ENCODE measurements at regions not wholly inside any gene's neighbourhood (a gene's known extent, or its start where the extent isn't known, plus 50 kb on each side); places are given as distances from the start of the nearest gene placed in this dataset.

GRCh38 chr4:103915224-103915869 lies 195.6 kb upstream of the TACR3 start:
- no peak overlapping the region; the same call in 1 of the 2 replicates for H2AFZ ChIP-seq (ENCODE audit: low read depth)
- 17% methylated on average over 3 of the region's 3 CpGs for WGBS (ENCODE audit: low lambda C conversion rate)
- H3K9me3 ChIP-seq, result no peaks in the 10 kb centered on the region
- peak; percentile 6 for DNase-seq
- H3F3A ChIP-seq (replicated peaks; ENCODE audit: insufficient read depth), result no peaks in the 10 kb centered on the region
- H3K4me1 ChIP-seq (ENCODE audit: control insufficient read depth in 1 of 2, insufficient read depth in 2 of 2, low read depth in 1 of 2, low read length in 1 of 2), result no peaks in the 10 kb centered on the region
- H3K27me3 ChIP-seq (ENCODE audit: insufficient read depth), result no peaks in the 10 kb centered on the region
- H3K27ac ChIP-seq (ENCODE audit: low read depth in 2 of 2, low read length in 1 of 2), result no peak overlapping the region
- peak overlapping the region in 1 of 2 experiments; percentile 41; a peak in 1 of 4 replicates for H3K4me3 ChIP-seq (ENCODE audit: low read depth in 2 of 2, low read length in 1 of 2)
- H3K36me3 ChIP-seq (replicated peaks in 1 of 2; ENCODE audit: control insufficient read depth in 1 of 2, insufficient read depth in 2 of 2, low read length in 1 of 2), result no peaks in the 10 kb centered on the region
- peak; percentile 79 for TF ChIP-seq CTCF (IDR thresholded peaks at IDR 0.05)
- TF ChIP-seq RAD21 (IDR thresholded peaks at IDR 0.05; ENCODE audit: low read length), result peak; percentile 57
- no peak for TF ChIP-seq USF2 (IDR thresholded peaks at IDR 0.05; ENCODE audit: borderline replicate concordance, low read depth, low read length)
- TF ChIP-seq SMC3 (IDR thresholded peaks at IDR 0.05; ENCODE audit: low read depth, low read length), result peak; percentile 32; the same call in 1 of the 2 replicates
- TF ChIP-seq TEAD4 (IDR thresholded peaks at IDR 0.05; ENCODE audit: borderline replicate concordance, insufficient read depth), result no peak
- H3K9ac ChIP-seq, result no peak overlapping the region
- no peak overlapping the region for H3K4me2 ChIP-seq
- H3K9me2 ChIP-seq, result no peaks in the 10 kb centered on the region
- H3K79me2 ChIP-seq (ENCODE audit: insufficient read depth), result no peaks in the 10 kb centered on the region
- CTCF ChIA-PET, result interaction anchor here (0.7 to 2.5 kb wide), 14 partner anchors 12 to 711 kb away, joined by 3 to 14 read pairs (median 4); no protein-coding TSS in a partner anchor
- POLR2A ChIA-PET, result no interaction called here
- no peaks in the 10 kb centered on the region for H4K20me1 ChIP-seq (ENCODE audit: insufficient read depth)

GRCh38 chr4:103907414-103907813 lies 187.6 kb upstream of the TACR3 start:
- DNase-seq, result no peak
- Histone ChIP-seq H3K9me3 (no peaks in the 10 kb centered on the region), H3K4me3 (ENCODE audit: low read depth in 2 of 2, low read length in 1 of 2) (no peak overlapping the region), H3K79me2 (ENCODE audit: insufficient read depth) (no peaks in the 10 kb centered on the region), H4K20me1 (ENCODE audit: insufficient read depth) (no peaks in the 10 kb centered on the region), H3K27me3 (ENCODE audit: insufficient read depth) (peaks cover 4% of the 10 kb centered on the region; the same call in 1 of the 2 replicates), H3K4me2 (no peak overlapping the region), H3K9me2 (no peaks in the 10 kb centered on the region), H3K27ac (ENCODE audit: low read depth in 2 of 2, low read length in 1 of 2) (no peak overlapping the region), H3K9ac (no peak overlapping the region), H2AFZ (ENCODE audit: low read depth) (no peak overlapping the region), H3K36me3 (replicated peaks in 1 of 2; ENCODE audit: control insufficient read depth in 1 of 2, insufficient read depth in 2 of 2, low read length in 1 of 2) (no peaks in the 10 kb centered on the region), H3F3A (replicated peaks; ENCODE audit: insufficient read depth) (peaks cover 8% of the 10 kb centered on the region), H3K4me1 (ENCODE audit: control insufficient read depth in 1 of 2, insufficient read depth in 2 of 2, low read depth in 1 of 2, low read length in 1 of 2) (no peaks in the 10 kb centered on the region)
- TF ChIP-seq MAX (IDR thresholded peaks at IDR 0.05; ENCODE audit: low read depth), result no peak
- no peak for TF ChIP-seq RFX5 (IDR thresholded peaks at IDR 0.05; ENCODE audit: low read length)
- TF ChIP-seq SIN3A (IDR thresholded peaks at IDR 0.05; ENCODE audit: borderline replicate concordance, low read depth, low read length), result no peak
- no peak for TF ChIP-seq JUND (IDR thresholded peaks at IDR 0.05)
- TF ChIP-seq RXRA (IDR thresholded peaks at IDR 0.05; ENCODE audit: borderline replicate concordance, low read depth), result no peak
- TF ChIP-seq REST (IDR thresholded peaks at IDR 0.05; ENCODE audit: low read depth, low read length), result no peak
- TF ChIP-seq GATA2 (CRISPR knock-in tag; IDR thresholded peaks at IDR 0.05), result no peak
- no peak for TF ChIP-seq TCF12 (IDR thresholded peaks at IDR 0.05)
- TF ChIP-seq SMC3 (IDR thresholded peaks at IDR 0.05; ENCODE audit: low read depth, low read length), result no peak
- no peak for TF ChIP-seq TAF1 (IDR thresholded peaks at IDR 0.05; ENCODE audit: borderline replicate concordance, low read depth, low read length)
- TF ChIP-seq RCOR1 (IDR thresholded peaks at IDR 0.05; ENCODE audit: low read length), result no peak
- no peak for TF ChIP-seq FOSL2 (IDR thresholded peaks at IDR 0.05; ENCODE audit: borderline replicate concordance, low read depth)
- no peak for TF ChIP-seq TEAD4 (IDR thresholded peaks at IDR 0.05; ENCODE audit: borderline replicate concordance, insufficient read depth)
- no peak for TF ChIP-seq IRF3 (IDR thresholded peaks at IDR 0.05; ENCODE audit: low read depth, low read length)
- ChIA-PET CTCF (no interaction called here), POLR2A (no interaction called here)
- 2% methylated on average over 2 of the region's 2 CpGs for WGBS (ENCODE audit: low lambda C conversion rate)

All from SK-N-SH (cell line).